DOHH2 (cell line): ENCODE measurements at regions not wholly inside any gene's neighbourhood (a gene's known extent, or its start where the extent isn't known, plus 50 kb on each side); places are given as distances from the start of the nearest gene placed in this dataset.

Experiments used
- H3F3A ChIP-seq: fragments of 200-600 bp; sonication (generic), shearing (Covaris generic); 2 replicates; pipeline ENCODE4 v1.6.0; 2016; ENCODE audit warnings: antibody characterized with exemption, mild to moderate bottlenecking; ENCODE audit not compliant: control insufficient read depth, insufficient read depth
- H3K27ac ChIP-seq: fragments of 200-600 bp; sonication (generic); 2 replicates; pipeline ENCODE4 v1.5.1; 2014; ENCODE audit warnings: low read depth, mild to moderate bottlenecking, low read length, moderate library complexity
- H3K27me3 ChIP-seq: fragments of 200-600 bp; sonication (generic); 2 replicates; pipeline ENCODE4 v1.6.1; 2014; ENCODE audit warnings: mild to moderate bottlenecking, low read length, mixed read lengths; ENCODE audit not compliant: control insufficient read depth
- H3K36me3 ChIP-seq: fragments of 200-600 bp; sonication (generic); 2 replicates; pipeline ENCODE4 v1.6.1; 2014; ENCODE audit warnings: mild to moderate bottlenecking, low read length, moderate library complexity, mixed read lengths; ENCODE audit not compliant: control insufficient read depth
- H3K4me1 ChIP-seq: fragments of 200-600 bp; sonication (generic); 2 replicates; pipeline ENCODE4 v1.6.1; 2014; ENCODE audit warnings: mild to moderate bottlenecking, low read length, mixed read lengths; ENCODE audit not compliant: control insufficient read depth
- H3K4me2 ChIP-seq: fragments of 200-600 bp; sonication (generic); 2 replicates; pipeline ENCODE4 v1.6.0; 2014; ENCODE audit warnings: mild to moderate bottlenecking, low read length, moderate library complexity
- H3K4me3 ChIP-seq: fragments of 200-600 bp; sonication (generic); 2 replicates; pipeline ENCODE4 v1.5.1; 2014; ENCODE audit warnings: mild to moderate bottlenecking, low read length, mixed read lengths
- H3K79me2 ChIP-seq: fragments of 200-600 bp; sonication (generic); 2 replicates; pipeline ENCODE4 v1.6.1; 2014; ENCODE audit warnings: mild to moderate bottlenecking, low read length, mixed read lengths; ENCODE audit not compliant: control insufficient read depth
- H3K9me2 ChIP-seq: fragments of 200-600 bp; sonication (generic); replicated peaks from 2 replicates; pipeline ENCODE4 v1.6.1; 2014; ENCODE audit warnings: mild to moderate bottlenecking, low read length, mixed read lengths; ENCODE audit not compliant: control insufficient read depth
- H3K9me3 ChIP-seq: fragments of 200-600 bp; sonication (generic); 2 replicates; pipeline ENCODE4 v1.6.1; 2014; ENCODE audit warnings: antibody characterized with exemption, low read length, mixed read lengths; ENCODE audit not compliant: control insufficient read depth, insufficient read depth
- H4K20me1 ChIP-seq: fragments of 200-600 bp; sonication (generic); 2 replicates; pipeline ENCODE4 v1.6.0; 2014; ENCODE audit warnings: low read depth, mild to moderate bottlenecking, antibody characterized with exemption, low read length, moderate library complexity; ENCODE audit not compliant: control insufficient read depth, insufficient read depth
- EZH2phosphoT487 ChIP-seq: fragments of 200-600 bp; sonication (generic); IDR thresholded peaks from 2 replicates; pipeline ENCODE4 v1.6.1; 2017; ENCODE audit warnings: borderline replicate concordance, mild to moderate bottlenecking, antibody characterized with exemption, low read length, moderate library complexity, mixed read lengths
- TF ChIP-seq, protein P1 (sequence below): fragments of 200-600 bp; sonication (generic); IDR thresholded peaks from one replicate; pipeline ENCODE4 v1.5.1; 2014; ENCODE audit warnings: antibody characterized with exemption, mild to moderate bottlenecking, low read depth, low read length; ENCODE audit not compliant: poor library complexity, severe bottlenecking

DNA sequence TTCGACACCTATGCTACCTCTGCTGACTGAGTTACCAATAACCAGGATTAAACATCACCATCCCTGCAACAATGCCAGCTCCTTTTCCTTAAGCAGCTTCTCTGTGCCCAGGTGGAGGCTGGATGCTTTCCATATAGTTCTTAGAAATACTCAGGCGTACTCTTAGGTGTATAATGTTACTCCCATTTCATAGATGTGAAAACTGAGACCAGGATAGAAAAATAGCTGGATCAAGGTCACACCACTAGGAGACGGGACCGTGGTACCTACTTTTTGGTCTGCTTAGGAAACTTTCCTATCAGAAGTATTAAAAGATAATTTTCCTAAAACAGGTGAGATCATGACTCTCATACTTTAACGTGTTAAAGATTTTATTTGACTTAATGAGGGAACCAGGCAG is 141.7 kb upstream of the RPL38 start:
- Histone ChIP-seq H3F3A (no peaks in the 10 kb centered on the region), H3K4me3 (no peak overlapping the region), H3K4me1 (no peaks in the 10 kb centered on the region), H3K9me2 (no peaks in the 10 kb centered on the region), H3K27me3 (peaks cover 12% of the 10 kb centered on the region), H3K27ac (no peak overlapping the region), H3K79me2 (no peaks in the 10 kb centered on the region), H3K9me3 (no peaks in the 10 kb centered on the region), H3K36me3 (no peaks in the 10 kb centered on the region), H3K4me2 (no peak overlapping the region), H4K20me1 (no peaks in the 10 kb centered on the region)
- no peak for TF ChIP-seq EZH2phosphoT487
- TF ChIP-seq, protein P1, sequence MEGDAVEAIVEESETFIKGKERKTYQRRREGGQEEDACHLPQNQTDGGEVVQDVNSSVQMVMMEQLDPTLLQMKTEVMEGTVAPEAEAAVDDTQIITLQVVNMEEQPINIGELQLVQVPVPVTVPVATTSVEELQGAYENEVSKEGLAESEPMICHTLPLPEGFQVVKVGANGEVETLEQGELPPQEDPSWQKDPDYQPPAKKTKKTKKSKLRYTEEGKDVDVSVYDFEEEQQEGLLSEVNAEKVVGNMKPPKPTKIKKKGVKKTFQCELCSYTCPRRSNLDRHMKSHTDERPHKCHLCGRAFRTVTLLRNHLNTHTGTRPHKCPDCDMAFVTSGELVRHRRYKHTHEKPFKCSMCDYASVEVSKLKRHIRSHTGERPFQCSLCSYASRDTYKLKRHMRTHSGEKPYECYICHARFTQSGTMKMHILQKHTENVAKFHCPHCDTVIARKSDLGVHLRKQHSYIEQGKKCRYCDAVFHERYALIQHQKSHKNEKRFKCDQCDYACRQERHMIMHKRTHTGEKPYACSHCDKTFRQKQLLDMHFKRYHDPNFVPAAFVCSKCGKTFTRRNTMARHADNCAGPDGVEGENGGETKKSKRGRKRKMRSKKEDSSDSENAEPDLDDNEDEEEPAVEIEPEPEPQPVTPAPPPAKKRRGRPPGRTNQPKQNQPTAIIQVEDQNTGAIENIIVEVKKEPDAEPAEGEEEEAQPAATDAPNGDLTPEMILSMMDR = no peak

DNA sequence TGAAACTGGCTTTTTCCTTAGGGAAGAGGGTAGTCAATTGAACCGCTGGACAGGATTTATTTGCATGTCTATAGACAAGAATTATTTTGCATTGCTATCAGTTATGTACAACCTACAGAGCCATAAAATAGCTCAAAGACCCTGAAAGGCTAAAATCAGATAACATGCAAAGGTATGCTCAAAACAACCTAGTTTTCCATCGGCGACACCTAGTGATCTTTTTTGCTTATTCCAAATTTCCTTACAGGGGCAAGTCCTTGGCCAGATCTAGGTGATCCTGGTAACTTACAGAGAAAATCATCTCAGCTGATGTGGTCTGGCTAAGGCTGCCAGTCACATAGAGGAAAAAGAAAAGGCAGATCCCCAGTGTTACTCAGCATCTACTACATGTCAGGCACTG is 141.2 kb upstream of the RPL38 start:
- no peak for TF ChIP-seq EZH2phosphoT487
- TF ChIP-seq, protein P1 = no peak
- no peaks in the 10 kb centered on the region for H3K9me2 ChIP-seq
- no peaks in the 10 kb centered on the region for H3K36me3 ChIP-seq
- no peak overlapping the region for H3K4me2 ChIP-seq
- peaks cover 9% of the 10 kb centered on the region for H3K27me3 ChIP-seq
- no peak overlapping the region for H3K4me3 ChIP-seq
- H3K9me3 ChIP-seq = no peaks in the 10 kb centered on the region
- H4K20me1 ChIP-seq = no peaks in the 10 kb centered on the region
- no peaks in the 10 kb centered on the region for H3K4me1 ChIP-seq
- no peaks in the 10 kb centered on the region for H3K79me2 ChIP-seq
- no peak overlapping the region for H3K27ac ChIP-seq
- no peaks in the 10 kb centered on the region for H3F3A ChIP-seq

DNA sequence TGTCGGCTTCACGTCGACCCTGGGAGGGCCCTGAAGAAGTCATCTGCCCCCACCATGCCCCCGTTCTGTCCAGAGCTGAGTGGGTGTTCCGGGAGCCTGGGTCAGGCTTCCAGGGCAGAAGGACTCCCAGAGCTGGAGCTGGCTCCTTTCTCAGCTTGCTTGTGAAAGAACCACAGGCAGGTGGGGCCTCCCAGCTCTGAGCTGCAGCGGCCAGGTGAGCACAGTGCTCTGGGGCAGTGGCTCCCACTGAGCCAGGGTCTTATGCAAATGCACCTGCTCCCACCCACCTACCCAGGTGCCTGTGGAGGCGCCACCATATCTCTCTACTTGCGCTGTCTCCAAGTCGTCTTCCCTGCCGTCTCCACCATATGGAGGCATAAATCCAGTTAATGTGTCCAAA is 140.0 kb upstream of the RPL38 start:
- Histone ChIP-seq H3K4me1 (no peaks in the 10 kb centered on the region), H3F3A (no peaks in the 10 kb centered on the region), H3K9me2 (no peaks in the 10 kb centered on the region), H4K20me1 (no peaks in the 10 kb centered on the region), H3K36me3 (no peaks in the 10 kb centered on the region), H3K9me3 (no peaks in the 10 kb centered on the region), H3K4me2 (no peak overlapping the region), H3K4me3 (no peak overlapping the region), H3K27me3 (peaks cover 4% of the 10 kb centered on the region; the same call in 1 of the 2 replicates), H3K27ac (no peak overlapping the region), H3K79me2 (no peaks in the 10 kb centered on the region)
- TF ChIP-seq EZH2phosphoT487 = no peak
- TF ChIP-seq, protein P1 = no peak

DNA sequence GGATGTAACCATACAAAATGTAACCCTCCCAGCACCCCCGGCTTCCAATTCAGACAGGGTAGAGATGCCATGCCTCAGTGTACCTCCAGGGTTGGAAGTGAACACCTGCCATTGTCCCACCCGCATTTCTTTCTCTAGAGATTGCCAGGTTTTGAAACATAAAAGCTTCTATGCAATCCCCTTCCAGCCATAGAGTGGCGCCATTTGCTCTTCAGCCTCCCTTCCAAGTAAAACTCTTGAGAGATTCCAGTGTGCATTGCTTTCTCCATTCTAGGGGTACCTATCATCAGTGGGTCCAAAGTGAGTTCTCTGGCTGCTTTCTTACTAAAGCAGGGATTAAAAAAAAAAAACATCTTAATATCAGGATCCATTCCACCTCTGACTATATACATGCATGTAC is 133.1 kb upstream of the RPL38 start:
- Histone ChIP-seq H3K27me3 (no peaks in the 10 kb centered on the region), H3F3A (no peaks in the 10 kb centered on the region), H3K4me3 (no peak overlapping the region), H3K27ac (no peak overlapping the region), H3K9me2 (no peaks in the 10 kb centered on the region), H3K36me3 (no peaks in the 10 kb centered on the region), H4K20me1 (no peaks in the 10 kb centered on the region), H3K79me2 (no peaks in the 10 kb centered on the region), H3K4me2 (no peak overlapping the region), H3K4me1 (no peaks in the 10 kb centered on the region), H3K9me3 (no peaks in the 10 kb centered on the region)
- TF ChIP-seq EZH2phosphoT487 = no peak
- TF ChIP-seq, protein P1 = no peak
